ENCODE measurements at regions not wholly inside any gene's neighbourhood (a gene's known extent, or its start where the extent isn't known, plus 50 kb on each side); places are given as distances from the start of the nearest gene placed in this dataset.

DNA sequence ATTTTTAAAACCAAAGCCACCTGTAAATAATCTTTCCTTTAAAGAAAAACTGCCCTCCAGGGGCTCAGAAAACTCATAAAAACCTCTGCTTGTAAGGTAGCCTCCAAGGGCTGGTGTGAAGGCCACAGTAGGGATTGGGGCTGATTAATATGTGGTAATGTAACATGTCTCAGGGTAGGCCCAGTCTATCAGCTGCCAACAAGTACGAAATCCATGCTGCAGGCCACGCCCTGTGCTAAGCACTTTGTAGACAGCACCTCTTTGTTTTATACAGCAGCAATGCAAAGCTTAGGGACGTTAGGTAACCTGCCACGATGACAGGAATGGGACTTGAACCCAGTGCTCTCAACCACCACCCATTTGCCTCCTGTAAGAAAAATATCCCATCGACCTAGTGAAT, 65.6 kb upstream of the PRICKLE2 start:
- TF ChIP-seq, protein P1, sequence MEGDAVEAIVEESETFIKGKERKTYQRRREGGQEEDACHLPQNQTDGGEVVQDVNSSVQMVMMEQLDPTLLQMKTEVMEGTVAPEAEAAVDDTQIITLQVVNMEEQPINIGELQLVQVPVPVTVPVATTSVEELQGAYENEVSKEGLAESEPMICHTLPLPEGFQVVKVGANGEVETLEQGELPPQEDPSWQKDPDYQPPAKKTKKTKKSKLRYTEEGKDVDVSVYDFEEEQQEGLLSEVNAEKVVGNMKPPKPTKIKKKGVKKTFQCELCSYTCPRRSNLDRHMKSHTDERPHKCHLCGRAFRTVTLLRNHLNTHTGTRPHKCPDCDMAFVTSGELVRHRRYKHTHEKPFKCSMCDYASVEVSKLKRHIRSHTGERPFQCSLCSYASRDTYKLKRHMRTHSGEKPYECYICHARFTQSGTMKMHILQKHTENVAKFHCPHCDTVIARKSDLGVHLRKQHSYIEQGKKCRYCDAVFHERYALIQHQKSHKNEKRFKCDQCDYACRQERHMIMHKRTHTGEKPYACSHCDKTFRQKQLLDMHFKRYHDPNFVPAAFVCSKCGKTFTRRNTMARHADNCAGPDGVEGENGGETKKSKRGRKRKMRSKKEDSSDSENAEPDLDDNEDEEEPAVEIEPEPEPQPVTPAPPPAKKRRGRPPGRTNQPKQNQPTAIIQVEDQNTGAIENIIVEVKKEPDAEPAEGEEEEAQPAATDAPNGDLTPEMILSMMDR (IDR thresholded peaks at IDR 0.05) = no peak
- no peak for TF ChIP-seq POLR2A (IDR thresholded peaks at IDR 0.05)
